ENCODE measurements at regions not wholly inside any gene's neighbourhood (a gene's known extent, or its start where the extent isn't known, plus 50 kb on each side); places are given as distances from the start of the nearest gene placed in this dataset.

DNA sequence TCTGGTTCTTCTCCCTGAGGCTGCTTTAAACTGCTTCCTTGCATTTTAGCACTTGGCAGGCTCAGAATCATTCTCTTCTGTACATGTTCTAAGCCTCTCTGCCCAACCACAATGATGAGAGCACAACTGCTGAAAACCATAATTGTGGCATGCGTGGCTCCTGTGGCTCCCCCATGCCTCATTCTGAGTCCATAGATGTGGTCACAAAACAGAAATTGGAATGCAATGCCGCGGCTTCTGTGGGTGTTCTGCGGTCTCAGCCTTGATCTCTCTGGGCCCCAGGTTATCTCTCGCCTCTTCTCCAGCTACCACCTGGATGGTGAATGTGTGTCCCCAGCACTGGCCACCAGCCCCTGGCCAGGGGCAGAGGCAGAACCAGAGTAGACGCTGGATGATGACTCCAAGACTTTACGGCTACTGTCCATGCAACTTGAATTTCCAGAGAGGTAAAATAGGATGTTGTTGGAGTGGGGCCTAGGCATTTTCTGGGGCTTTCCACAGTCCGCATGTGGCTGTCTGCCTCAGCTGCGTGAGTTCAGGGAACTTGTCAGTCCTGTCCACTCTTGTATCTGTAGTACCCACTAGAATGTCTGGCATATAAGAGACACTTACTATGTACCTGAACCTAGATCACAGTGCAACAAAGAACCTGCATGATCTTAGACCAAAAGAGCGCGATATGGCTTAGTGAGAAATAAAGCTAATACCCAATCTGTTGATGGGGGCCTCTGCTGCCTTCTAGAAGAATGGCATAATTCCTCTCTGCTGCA lies 52.4 kb upstream of the ADRB1 start:
- Histone ChIP-seq H3K9me3 (ENCODE audit: insufficient read depth, low read depth, low read length) (no peaks in the 10 kb centered on the region; the same call in 1 of the 2 replicates), H3K4me1 (ENCODE audit: insufficient read depth, low read length, poor library complexity, severe bottlenecking) (peaks cover 19% of the 10 kb centered on the region), H3K4me3 (ENCODE audit: low read length, poor library complexity, severe bottlenecking) (no peak overlapping the region), H3K79me2 (ENCODE audit: insufficient read depth, low read length) (no peaks in the 10 kb centered on the region), H4K20me1 (ENCODE audit: insufficient read depth, low read length, poor library complexity, severe bottlenecking) (no peaks in the 10 kb centered on the region), H3F3A (ENCODE audit: low read depth) (no peaks in the 10 kb centered on the region), H3K9me2 (replicated peaks; ENCODE audit: low read depth, low read length) (no peaks in the 10 kb centered on the region), H3K9ac (ENCODE audit: low read depth, low read length, poor library complexity, severe bottlenecking) (no peak overlapping the region), H3K27me3 (ENCODE audit: insufficient read depth, low read length, poor library complexity, severe bottlenecking) (no peaks in the 10 kb centered on the region), H3K4me2 (ENCODE audit: low read depth, low read length, poor library complexity, severe bottlenecking) (peak overlapping the region; percentile 3), H3K36me3 (ENCODE audit: insufficient read depth, low read length) (no peaks in the 10 kb centered on the region), H2AFZ (ENCODE audit: low read length) (no peak overlapping the region)
- TF ChIP-seq, protein P1, sequence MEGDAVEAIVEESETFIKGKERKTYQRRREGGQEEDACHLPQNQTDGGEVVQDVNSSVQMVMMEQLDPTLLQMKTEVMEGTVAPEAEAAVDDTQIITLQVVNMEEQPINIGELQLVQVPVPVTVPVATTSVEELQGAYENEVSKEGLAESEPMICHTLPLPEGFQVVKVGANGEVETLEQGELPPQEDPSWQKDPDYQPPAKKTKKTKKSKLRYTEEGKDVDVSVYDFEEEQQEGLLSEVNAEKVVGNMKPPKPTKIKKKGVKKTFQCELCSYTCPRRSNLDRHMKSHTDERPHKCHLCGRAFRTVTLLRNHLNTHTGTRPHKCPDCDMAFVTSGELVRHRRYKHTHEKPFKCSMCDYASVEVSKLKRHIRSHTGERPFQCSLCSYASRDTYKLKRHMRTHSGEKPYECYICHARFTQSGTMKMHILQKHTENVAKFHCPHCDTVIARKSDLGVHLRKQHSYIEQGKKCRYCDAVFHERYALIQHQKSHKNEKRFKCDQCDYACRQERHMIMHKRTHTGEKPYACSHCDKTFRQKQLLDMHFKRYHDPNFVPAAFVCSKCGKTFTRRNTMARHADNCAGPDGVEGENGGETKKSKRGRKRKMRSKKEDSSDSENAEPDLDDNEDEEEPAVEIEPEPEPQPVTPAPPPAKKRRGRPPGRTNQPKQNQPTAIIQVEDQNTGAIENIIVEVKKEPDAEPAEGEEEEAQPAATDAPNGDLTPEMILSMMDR (conservative IDR thresholded peaks at IDR 0.05; ENCODE audit: low read length), result no peak
- no peak for TF ChIP-seq EZH2phosphoT487 (IDR thresholded peaks at IDR 0.05; ENCODE audit: borderline replicate concordance)

- no peaks in the 10 kb centered on the region for H3K36me3 ChIP-seq (ENCODE audit: insufficient read depth, low read length)
- peaks cover 19% of the 10 kb centered on the region for H3K4me1 ChIP-seq (ENCODE audit: insufficient read depth, low read length, poor library complexity, severe bottlenecking)
- H3K9me2 ChIP-seq (replicated peaks; ENCODE audit: low read depth, low read length), result no peaks in the 10 kb centered on the region
- no peak overlapping the region for H3K4me2 ChIP-seq (ENCODE audit: low read depth, low read length, poor library complexity, severe bottlenecking)
- no peaks in the 10 kb centered on the region for H3K9me3 ChIP-seq (ENCODE audit: insufficient read depth, low read depth, low read length)
- no peak overlapping the region for H3K4me3 ChIP-seq (ENCODE audit: low read length, poor library complexity, severe bottlenecking)
- no peaks in the 10 kb centered on the region for H3K27me3 ChIP-seq (ENCODE audit: insufficient read depth, low read length, poor library complexity, severe bottlenecking)
- no peaks in the 10 kb centered on the region for H4K20me1 ChIP-seq (ENCODE audit: insufficient read depth, low read length, poor library complexity, severe bottlenecking)
- H2AFZ ChIP-seq (ENCODE audit: low read length), result no peak overlapping the region
- no peak for TF ChIP-seq EZH2phosphoT487 (IDR thresholded peaks at IDR 0.05; ENCODE audit: borderline replicate concordance)
- TF ChIP-seq, protein P1 (conservative IDR thresholded peaks at IDR 0.05; ENCODE audit: low read length), result no peak
- no peaks in the 10 kb centered on the region for H3K79me2 ChIP-seq (ENCODE audit: insufficient read depth, low read length)
- no peak overlapping the region for H3K9ac ChIP-seq (ENCODE audit: low read depth, low read length, poor library complexity, severe bottlenecking)
- H3F3A ChIP-seq (ENCODE audit: low read depth), result no peaks in the 10 kb centered on the region
Observed at GRCh38 chr10:113992471-113993011, 51.1 kb upstream of the ADRB1 start.

- H3F3A ChIP-seq (ENCODE audit: low read depth), result no peaks in the 10 kb centered on the region
- H3K27me3 ChIP-seq (ENCODE audit: insufficient read depth, low read length, poor library complexity, severe bottlenecking), result no peaks in the 10 kb centered on the region
- no peak overlapping the region for H3K4me3 ChIP-seq (ENCODE audit: low read length, poor library complexity, severe bottlenecking)
- no peak overlapping the region for H3K4me2 ChIP-seq (ENCODE audit: low read depth, low read length, poor library complexity, severe bottlenecking)
- no peaks in the 10 kb centered on the region for H3K9me2 ChIP-seq (replicated peaks; ENCODE audit: low read depth, low read length)
- H3K79me2 ChIP-seq (ENCODE audit: insufficient read depth, low read length), result no peaks in the 10 kb centered on the region
- H3K36me3 ChIP-seq (ENCODE audit: insufficient read depth, low read length), result no peaks in the 10 kb centered on the region
- no peak overlapping the region for H3K9ac ChIP-seq (ENCODE audit: low read depth, low read length, poor library complexity, severe bottlenecking)
- no peak overlapping the region for H2AFZ ChIP-seq (ENCODE audit: low read length)
- peaks cover 19% of the 10 kb centered on the region for H3K4me1 ChIP-seq (ENCODE audit: insufficient read depth, low read length, poor library complexity, severe bottlenecking)
- H3K9me3 ChIP-seq (ENCODE audit: insufficient read depth, low read depth, low read length), result no peaks in the 10 kb centered on the region
- TF ChIP-seq EZH2phosphoT487 (IDR thresholded peaks at IDR 0.05; ENCODE audit: borderline replicate concordance), result no peak
- TF ChIP-seq, protein P1 (conservative IDR thresholded peaks at IDR 0.05; ENCODE audit: low read length), result no peak
- H4K20me1 ChIP-seq (ENCODE audit: insufficient read depth, low read length, poor library complexity, severe bottlenecking), result no peaks in the 10 kb centered on the region
Observed at GRCh38 chr10:113993489-113993991, 50.1 kb upstream of the ADRB1 start.
